Loucy (cell line): ENCODE measurements at regions not wholly inside any gene's neighbourhood (a gene's known extent, or its start where the extent isn't known, plus 50 kb on each side); places are given as distances from the start of the nearest gene placed in this dataset.

Experiments
- H2AFZ ChIP-seq: fragments of 200-600 bp; sonication (generic); 2 replicates; pipeline ENCODE4 v1.6.0; 2016; ENCODE audit warnings: antibody characterized with exemption, mild to moderate bottlenecking, low read length, moderate library complexity
- H3F3A ChIP-seq: fragments of 200-600 bp; 2 replicates; pipeline ENCODE4 v1.6.0; 2016; ENCODE audit warnings: antibody characterized with exemption, low read depth, mild to moderate bottlenecking
- H3K27me3 ChIP-seq: fragments of 200-600 bp; sonication (generic); 2 replicates; pipeline ENCODE4 v1.6.1; 2014; ENCODE audit warnings: low read length, mild to moderate bottlenecking; ENCODE audit not compliant: insufficient read depth, poor library complexity, severe bottlenecking
- H3K36me3 ChIP-seq: fragments of 200-600 bp; sonication (generic); 2 replicates; pipeline ENCODE4 v1.6.1; 2016; ENCODE audit warnings: low read length; ENCODE audit not compliant: insufficient read depth
- H3K4me1 ChIP-seq: fragments of 200-600 bp; sonication (generic); 2 replicates; pipeline ENCODE4 v1.5.1; 2014; ENCODE audit warnings: low read length, mild to moderate bottlenecking; ENCODE audit not compliant: insufficient read depth, poor library complexity, severe bottlenecking
- H3K4me2 ChIP-seq: fragments of 200-600 bp; sonication (generic); 2 replicates; pipeline ENCODE4 v1.6.0; 2014; ENCODE audit warnings: antibody characterized with exemption, low read length, low read depth, mild to moderate bottlenecking; ENCODE audit not compliant: poor library complexity, severe bottlenecking
- H3K4me3 ChIP-seq: fragments of 200-600 bp; sonication (generic); 2 replicates; pipeline ENCODE4 v1.5.1; 2014; ENCODE audit warnings: low read length, mild to moderate bottlenecking, mixed read lengths; ENCODE audit not compliant: poor library complexity, severe bottlenecking
- H3K79me2 ChIP-seq: fragments of 200-600 bp; sonication (generic); 2 replicates; pipeline ENCODE4 v1.6.1; 2014; ENCODE audit warnings: low read length; ENCODE audit not compliant: insufficient read depth
- H3K9ac ChIP-seq: fragments of 200-600 bp; sonication (generic); 2 replicates; pipeline ENCODE4 v1.6.0; 2014; ENCODE audit warnings: mild to moderate bottlenecking, low read depth, low read length, moderate library complexity; ENCODE audit not compliant: poor library complexity, severe bottlenecking
- H3K9me2 ChIP-seq: fragments of 200-600 bp; sonication (generic); replicated peaks from 2 replicates; pipeline ENCODE4 v1.6.1; 2016; ENCODE audit warnings: low read depth, low read length, mixed read lengths
- H3K9me3 ChIP-seq: fragments of 200-600 bp; sonication (generic); 2 replicates; pipeline ENCODE4 v1.6.1; 2014; ENCODE audit warnings: mild to moderate bottlenecking, antibody characterized with exemption, low read length, low read depth; ENCODE audit not compliant: insufficient read depth
- H4K20me1 ChIP-seq: fragments of 200-600 bp; sonication (generic); 2 replicates; pipeline ENCODE4 v1.6.0; 2014; ENCODE audit warnings: antibody characterized with exemption, low read length, mild to moderate bottlenecking; ENCODE audit not compliant: insufficient read depth, poor library complexity, severe bottlenecking
- EZH2phosphoT487 ChIP-seq: fragments of 200-600 bp; IDR thresholded peaks from 2 replicates; pipeline ENCODE4 v1.6.1; 2018; ENCODE audit warnings: antibody characterized with exemption, mild to moderate bottlenecking, moderate library complexity, borderline replicate concordance
- TF ChIP-seq, protein P1 (sequence below): fragments of 200-600 bp; sonication (generic); conservative IDR thresholded peaks from 2 replicates; pipeline ENCODE4 v1.5.1; 2014; ENCODE audit warnings: mild to moderate bottlenecking, antibody characterized with exemption, low read length

DNA sequence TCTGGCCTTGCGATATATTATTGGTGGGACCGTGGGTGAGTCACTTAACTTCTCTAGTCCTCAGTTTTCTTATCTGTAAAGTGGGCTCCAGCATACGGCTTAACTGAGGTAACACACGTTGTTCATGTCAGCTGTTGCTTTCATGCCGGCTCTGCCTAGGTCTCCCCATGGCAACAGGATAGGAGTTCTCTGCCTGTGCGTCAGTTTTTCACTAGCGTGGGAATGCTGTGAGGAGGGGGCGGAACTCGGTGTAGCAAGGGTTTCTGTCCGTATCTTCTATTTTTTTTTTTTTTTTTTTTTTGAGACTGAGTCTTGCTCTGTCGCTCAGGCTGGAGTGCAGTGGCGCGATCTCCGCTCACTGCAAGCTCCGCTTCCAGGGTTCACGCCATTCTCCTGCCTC lies 758.5 kb upstream of the RBFOX1 start:
- Histone ChIP-seq H2AFZ (no peak overlapping the region), H3K79me2 (no peaks in the 10 kb centered on the region), H3K9me2 (no peaks in the 10 kb centered on the region), H3K4me1 (no peaks in the 10 kb centered on the region), H3K36me3 (no peaks in the 10 kb centered on the region), H3K4me2 (no peak overlapping the region), H3K9me3 (no peaks in the 10 kb centered on the region), H3K4me3 (no peak overlapping the region), H4K20me1 (no peaks in the 10 kb centered on the region), H3K9ac (no peak overlapping the region), H3K27me3 (no peaks in the 10 kb centered on the region), H3F3A (no peaks in the 10 kb centered on the region)
- TF ChIP-seq EZH2phosphoT487, result no peak
- TF ChIP-seq, protein P1, sequence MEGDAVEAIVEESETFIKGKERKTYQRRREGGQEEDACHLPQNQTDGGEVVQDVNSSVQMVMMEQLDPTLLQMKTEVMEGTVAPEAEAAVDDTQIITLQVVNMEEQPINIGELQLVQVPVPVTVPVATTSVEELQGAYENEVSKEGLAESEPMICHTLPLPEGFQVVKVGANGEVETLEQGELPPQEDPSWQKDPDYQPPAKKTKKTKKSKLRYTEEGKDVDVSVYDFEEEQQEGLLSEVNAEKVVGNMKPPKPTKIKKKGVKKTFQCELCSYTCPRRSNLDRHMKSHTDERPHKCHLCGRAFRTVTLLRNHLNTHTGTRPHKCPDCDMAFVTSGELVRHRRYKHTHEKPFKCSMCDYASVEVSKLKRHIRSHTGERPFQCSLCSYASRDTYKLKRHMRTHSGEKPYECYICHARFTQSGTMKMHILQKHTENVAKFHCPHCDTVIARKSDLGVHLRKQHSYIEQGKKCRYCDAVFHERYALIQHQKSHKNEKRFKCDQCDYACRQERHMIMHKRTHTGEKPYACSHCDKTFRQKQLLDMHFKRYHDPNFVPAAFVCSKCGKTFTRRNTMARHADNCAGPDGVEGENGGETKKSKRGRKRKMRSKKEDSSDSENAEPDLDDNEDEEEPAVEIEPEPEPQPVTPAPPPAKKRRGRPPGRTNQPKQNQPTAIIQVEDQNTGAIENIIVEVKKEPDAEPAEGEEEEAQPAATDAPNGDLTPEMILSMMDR, result no peak

DNA sequence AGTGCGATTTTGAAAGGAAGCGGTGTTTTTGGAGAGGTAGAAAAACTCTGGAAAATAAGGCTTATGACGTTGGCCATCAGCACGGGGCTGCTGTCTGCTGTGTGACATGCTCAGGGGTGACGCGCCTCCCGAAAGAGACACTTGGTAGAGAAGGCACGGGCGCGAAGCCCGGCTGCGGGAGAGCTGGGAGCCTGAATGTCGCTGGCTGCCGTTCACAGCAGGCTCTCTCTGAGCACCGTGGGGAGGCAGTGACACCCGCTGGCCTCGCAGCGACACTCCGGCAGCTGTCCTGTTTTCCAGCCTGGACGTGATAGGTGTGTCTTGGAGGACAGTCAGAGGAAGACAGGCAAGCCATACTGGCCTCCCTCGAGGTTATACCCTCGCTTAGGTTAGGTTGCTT lies 759.1 kb upstream of the RBFOX1 start:
- no peaks in the 10 kb centered on the region for H4K20me1 ChIP-seq
- H3K9me2 ChIP-seq, result no peaks in the 10 kb centered on the region
- no peaks in the 10 kb centered on the region for H3F3A ChIP-seq
- H3K4me3 ChIP-seq, result no peak overlapping the region
- no peaks in the 10 kb centered on the region for H3K79me2 ChIP-seq
- TF ChIP-seq, protein P1, result no peak
- no peak for TF ChIP-seq EZH2phosphoT487
- no peak overlapping the region for H3K9ac ChIP-seq
- no peaks in the 10 kb centered on the region for H3K36me3 ChIP-seq
- H2AFZ ChIP-seq, result no peak overlapping the region
- H3K27me3 ChIP-seq, result no peaks in the 10 kb centered on the region
- no peaks in the 10 kb centered on the region for H3K9me3 ChIP-seq
- H3K4me2 ChIP-seq, result no peak overlapping the region
- no peaks in the 10 kb centered on the region for H3K4me1 ChIP-seq

DNA sequence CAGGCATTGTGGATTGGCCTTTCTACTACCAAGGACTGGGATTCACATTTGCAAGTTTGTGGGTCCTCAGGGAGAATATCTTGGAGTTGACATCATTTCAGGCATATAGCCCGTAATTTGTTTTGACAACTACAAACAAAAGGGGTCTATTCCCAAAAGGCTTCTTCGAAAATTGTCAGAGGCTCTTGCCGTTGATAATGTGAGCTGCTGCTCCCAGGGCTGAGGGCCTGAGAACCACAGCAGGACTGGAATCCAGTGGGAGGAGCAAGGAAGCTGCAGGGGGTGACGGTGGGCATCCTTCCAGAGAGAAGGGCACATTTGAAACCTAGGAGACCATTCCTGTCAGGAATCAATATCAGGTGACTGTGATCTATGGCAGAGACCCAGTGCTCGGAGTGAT lies 761.6 kb upstream of the RBFOX1 start:
- Histone ChIP-seq H3K36me3 (no peaks in the 10 kb centered on the region), H3K79me2 (no peaks in the 10 kb centered on the region), H3K9ac (no peak overlapping the region), H3K4me2 (no peak overlapping the region), H4K20me1 (no peaks in the 10 kb centered on the region), H3F3A (no peaks in the 10 kb centered on the region), H3K9me2 (no peaks in the 10 kb centered on the region), H3K4me3 (no peak overlapping the region), H2AFZ (no peak overlapping the region), H3K4me1 (no peaks in the 10 kb centered on the region), H3K9me3 (no peaks in the 10 kb centered on the region), H3K27me3 (no peaks in the 10 kb centered on the region)
- TF ChIP-seq EZH2phosphoT487, result no peak
- TF ChIP-seq, protein P1, result no peak
